SK-N-DZ (cell line): ENCODE measurements at regions not wholly inside any gene's neighbourhood (a gene's known extent, or its start where the extent isn't known, plus 50 kb on each side); places are given as distances from the start of the nearest gene placed in this dataset.
"Not testable (repeated sequence)": the region's sequence is repeated elsewhere in the genome, so short reads cannot be mapped to it uniquely, and the experiment has no call there.

Experiments
- DNase-seq: peaks from one replicate; pipeline ENCODE4 v3.0.0-alpha.2; 2015; ENCODE audit warnings: low spot score

DNA sequence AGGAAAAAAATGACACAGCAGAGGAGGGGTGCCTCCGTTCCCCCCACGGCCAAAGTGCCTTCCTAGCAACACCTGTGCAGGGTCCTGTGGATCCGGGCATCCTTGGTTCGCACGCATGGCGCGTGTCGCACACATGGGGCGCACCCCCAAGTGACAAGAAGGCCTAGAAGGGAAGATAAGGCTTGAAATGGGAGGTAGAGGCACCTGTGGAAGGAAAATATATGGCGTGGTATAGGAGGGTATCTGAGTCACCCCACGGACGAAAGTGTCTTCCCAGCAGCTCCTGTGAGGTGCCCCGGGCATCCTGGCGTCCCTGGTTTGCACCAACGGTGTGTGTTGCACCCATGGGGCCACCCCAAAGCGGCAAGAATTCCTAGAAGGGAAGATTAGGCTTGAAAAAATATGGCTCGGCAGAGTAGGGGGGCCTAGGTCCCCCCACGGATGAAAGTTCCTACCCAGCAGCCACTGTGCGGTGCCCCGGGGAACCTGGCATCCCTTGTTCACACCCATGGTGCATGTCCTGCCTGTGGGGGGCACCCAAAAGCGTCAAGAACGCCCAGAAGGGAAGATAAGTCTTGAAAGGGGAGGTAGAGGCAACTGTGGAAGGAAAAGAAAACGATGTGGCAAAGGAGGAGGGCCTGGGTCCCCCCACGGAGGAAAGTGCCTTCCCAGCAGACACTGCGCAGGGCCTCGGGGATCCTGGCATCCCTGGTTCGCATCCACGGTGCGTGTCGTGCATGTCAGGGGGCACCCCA is 280.0 kb downstream of the ALG10 start:
- DNase-seq: no peak

DNA sequence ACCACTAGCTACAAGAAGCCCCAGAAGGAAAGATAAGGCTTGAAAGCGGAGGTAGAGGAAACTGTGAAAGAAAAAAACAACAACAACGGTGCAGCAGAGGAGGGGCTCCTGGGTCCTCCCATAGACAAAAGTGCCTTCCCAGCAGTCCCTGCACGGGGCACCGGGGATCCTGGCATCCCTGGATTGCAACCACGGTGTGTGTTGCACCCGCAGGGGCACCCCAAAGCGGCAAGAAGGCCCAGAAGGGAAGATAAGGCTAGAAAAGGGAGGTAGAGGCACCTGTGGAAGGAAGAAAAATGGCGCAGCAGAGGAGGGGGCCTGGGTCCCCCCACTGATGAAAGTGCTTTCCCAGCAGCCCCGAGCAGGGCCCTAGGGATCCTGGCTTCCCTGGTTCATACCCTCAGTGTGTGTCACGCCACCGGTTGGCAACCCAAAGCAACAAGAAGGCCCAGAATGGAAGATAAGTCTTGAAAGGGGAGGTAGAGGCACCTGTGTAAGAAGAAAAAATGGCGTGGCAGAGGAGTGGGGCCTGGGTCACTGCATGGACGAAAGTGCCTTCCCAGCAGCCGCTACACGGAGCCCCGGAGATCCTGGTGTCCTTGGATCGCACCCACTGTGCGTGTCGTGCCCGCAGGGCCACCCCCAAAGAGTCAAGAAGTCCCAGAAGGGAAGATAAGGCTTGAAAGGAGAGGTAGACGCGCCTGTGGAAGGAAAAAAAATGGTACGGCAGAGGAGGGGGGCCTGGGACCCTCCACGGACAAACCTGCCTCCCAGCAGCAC is 281.0 kb downstream of the ALG10 start:
- no peak for DNase-seq

DNA sequence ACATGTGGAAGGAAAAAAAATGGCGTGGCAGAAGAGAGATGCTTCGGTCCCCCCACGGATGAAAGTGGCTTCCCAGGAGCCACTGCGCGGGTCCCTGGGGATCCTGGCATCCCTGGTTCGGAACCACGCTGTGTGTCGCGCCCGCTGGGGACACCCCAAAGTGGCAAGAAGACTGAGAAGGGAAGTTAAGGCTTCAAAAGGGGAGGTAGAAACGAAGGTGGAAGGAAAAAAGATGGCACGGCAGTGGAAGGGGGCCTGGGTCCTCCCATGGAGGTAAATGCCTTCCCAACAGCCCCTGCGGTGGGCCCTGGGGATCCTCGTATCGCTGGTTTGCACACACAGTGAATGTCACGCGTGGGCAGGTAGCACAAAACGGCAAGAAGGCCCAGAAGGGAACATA is 281.7 kb downstream of the ALG10 start:
- DNase-seq: no peak

DNA sequence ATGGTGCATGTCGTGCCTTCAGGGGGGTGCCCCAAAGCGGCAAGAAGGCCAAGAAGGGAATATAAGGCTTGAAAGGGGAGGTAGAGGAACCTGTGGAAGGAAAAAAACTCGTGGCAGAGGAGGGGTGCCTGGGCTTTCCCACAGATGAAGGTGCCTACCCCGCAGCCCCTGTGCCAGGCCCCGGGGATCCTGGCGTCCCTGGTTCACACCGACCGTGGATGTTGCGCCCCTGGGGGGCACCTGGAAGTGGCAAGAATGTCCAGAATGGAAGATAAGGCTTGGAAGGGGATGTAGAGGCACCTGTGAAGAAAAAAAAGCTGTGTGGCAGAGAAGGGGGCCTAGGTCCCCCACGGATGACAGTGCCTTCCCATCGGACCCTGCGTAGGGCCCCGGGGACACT is 282.2 kb downstream of the ALG10 start:
- DNase-seq: no peak

DNA sequence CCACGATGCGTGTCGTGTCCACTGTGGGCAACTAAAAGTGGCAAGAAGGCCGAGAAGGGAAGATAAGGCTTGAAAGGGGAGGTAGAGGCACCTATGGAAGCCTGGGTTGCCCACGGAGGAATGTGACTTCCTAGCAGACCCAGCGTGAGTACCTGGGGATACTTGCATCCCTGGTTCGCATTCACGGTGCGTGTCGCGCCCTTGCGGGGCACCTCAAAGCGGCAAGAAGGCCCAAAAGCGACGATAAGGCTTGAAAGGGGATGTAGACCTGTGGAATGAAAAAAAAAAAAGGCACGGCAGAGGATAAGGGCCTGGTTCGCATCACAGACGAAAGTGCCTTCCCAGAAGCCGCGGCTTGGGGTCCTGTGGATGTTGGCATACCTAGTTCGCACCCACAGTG is 282.9 kb downstream of the ALG10 start:
- DNase-seq: no peak

DNA sequence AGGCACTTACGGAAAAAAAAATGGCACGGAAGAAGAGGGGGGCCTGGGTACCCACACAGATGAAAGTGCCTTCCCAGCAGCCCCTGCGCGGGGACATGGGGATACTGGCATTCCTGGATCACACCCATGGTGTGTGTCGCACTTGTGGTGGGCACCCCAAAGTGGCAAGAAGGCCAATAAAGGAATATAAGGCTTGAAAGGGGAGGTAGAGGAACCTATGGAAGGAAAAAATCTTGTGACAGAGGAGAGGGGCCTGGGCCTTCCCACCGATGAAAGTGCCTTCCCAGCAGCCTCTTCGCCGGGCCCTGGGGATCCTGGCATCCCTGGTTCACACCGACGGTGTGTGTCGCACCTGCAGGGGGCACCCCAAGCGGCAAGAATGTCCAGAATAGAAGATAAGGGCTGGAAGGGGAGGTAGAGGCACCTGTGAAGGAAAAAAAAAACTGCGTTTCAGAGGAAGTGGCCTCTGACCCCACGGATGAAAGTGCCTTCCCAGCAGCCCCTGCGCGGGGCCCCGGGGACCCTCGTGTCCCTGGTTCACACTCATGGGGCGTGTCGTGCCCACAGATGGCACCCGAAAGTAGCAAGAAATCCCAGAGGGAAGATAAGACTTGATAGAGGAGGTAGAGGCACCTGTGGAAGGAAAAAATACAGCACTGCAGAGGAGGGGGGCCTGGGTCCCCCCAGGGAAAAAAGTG is 284.0 kb downstream of the ALG10 start:
- no peak for DNase-seq

DNA sequence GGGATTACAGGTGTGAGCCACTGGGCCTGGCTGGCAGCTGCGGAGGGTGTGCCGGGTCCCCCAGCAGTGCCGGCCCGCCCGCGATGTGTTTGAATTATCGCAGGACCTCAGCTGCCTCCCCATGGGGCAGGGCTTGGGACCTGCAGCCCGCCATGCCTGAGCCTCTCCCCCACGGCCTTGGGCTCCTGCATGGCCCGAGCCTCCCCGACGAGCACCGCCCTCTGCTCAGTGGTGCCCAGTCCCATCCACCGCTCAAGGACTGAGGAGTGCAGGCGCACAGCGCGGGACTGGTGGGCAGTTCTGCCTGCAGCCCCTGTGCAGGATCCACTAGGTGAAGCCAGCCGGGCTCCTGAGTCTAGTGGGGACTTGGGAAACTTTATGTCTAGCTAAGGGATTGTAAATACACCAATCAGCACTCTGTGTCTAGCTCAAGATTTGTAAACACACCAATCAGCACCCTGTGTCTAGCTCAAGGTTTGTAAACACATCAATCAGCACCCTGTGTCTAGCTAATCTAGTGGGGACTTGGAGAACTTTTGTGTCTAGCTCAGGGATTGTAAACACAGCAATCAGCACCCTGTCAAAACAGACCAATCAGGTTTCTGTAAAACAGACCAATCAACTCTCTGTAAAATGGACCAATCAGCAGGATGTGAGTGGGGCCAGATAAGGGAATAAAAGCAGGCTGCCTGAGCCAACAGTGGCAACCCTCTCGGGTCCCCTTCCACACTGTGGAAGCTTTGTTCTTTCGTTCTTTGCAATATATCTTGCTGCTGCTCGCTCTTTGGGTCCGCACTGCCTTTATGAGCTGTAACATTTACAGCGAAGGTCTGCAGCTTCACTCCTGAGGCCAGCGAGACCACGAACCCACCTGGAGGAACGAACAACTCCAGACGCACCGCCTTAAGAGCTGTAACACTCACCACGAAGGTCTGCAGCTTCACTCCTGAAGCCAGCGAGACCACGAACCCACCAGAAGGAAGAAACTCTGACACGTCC is 287.8 kb downstream of the ALG10 start:
- DNase-seq: not testable (repeated sequence)

DNA sequence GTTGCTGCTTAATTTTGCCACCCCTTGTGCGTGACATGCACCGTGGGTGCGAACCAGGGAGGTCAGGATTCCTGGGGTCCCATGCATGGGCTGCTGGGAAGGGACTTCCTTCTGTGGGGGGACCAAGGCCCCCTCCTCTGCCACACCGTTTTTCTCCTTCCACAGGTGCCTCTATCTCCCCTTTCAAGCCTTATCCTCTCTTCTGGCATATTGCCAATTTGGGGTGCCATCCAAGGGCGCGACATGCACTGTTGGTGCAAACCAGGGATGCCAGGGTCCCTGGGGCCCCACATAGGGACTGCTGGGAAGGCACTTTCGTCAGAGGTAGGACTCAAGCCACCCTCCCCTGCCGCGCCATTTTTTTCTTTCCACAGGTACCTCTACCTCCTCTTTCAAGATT is 289.0 kb downstream of the ALG10 start:
- DNase-seq: no peak

DNA sequence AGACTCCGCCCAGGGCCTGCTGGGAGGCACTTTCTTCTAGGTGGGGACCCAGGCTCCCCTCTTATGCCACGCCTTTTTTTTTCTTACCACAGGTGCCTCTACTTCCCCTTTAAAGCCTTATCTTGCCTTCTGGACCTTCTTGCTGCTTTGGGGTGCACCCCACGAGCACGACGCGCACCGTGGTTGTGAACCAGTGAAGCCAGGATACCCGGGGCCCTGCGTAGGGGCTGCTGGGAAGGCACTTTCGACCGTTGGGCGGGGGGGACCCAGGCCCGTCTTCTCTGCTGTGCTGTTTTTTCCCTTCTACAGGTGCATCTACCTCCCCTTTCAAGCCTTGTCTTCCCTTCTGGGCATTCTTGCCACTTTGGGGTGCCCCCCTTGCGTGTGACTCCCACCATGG is 305.4 kb downstream of the ALG10 start:
- no peak for DNase-seq

DNA sequence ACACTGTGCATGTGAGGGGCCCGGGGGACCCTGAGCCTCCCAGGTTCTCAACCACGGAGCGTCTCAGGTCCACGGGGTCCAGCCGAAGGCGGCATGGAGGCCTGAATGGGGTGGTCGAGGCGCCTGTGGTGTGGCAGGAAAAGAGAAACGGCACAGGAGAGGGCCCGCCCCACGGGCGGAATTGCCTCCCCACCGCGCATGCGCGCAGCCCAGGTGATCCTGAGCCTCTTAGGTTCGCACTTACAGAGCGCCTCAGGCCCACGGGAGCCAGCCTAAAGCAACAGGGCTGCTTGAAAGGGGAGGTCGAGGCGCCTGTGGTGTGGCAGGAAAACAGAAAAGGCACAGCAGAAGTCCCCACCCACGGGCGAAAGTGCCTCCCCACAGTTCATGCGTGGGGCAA is 311.0 kb downstream of the ALG10 start:
- DNase-seq: no peak

DNA sequence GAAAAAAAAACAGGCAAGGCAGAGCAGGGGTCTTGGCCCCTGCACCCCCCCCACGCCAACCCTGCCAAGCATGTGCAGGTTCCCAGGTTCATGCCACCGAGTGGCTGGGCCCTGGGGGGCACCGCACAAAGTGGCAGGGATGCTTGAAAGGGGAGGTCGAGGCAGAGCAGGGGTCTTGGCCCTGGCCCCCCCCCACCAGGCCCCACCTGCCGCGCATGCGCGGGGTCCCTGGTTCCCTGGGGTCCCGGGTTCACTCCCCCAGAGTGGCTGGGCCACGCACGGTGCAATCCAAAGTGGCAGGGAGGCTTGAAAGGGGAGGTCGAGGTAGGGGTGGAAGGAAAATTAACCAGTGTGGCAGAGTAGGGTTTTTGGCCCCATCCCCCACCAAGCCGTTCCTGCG is 312.2 kb downstream of the ALG10 start:
- no peak for DNase-seq

DNA sequence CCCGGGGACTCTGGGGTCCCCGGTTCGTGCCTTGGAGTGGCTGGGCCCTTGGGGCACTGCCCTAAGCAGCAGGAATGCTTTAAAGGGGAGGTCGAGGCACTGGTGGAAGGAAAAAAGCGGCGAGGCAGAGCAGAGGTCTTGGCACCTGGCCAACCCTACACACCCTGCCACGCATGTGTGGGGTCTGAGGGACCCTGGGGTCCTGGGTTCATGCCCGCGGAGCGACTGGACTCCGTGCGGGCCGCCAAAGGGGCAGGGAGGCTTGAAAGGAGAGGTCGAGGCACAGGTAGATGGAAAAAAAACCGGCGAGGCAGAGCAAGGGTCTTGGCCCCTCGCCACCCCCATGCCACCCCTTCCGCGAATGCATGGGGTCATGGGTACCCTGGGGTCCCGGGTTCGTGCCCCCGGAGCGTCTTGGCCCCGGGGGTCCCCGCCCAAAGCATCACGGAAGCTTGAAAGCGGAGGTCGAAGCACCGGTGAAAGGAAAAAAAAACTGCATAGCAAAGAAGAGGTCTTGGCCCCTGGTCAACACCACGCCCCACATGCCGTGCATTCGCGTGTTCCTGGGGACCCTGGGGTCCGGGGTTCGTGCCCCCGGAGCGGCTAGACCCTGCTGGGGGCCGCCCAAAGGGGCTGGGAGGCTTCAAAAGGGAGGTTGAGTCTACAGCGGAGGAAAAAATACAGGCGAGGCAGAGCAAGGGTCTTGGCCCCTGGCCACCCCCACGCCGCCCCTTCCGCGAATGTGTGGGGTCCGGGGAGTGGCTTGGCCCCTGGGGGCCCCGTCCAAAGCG is 312.9 kb downstream of the ALG10 start:
- DNase-seq: no peak

DNA sequence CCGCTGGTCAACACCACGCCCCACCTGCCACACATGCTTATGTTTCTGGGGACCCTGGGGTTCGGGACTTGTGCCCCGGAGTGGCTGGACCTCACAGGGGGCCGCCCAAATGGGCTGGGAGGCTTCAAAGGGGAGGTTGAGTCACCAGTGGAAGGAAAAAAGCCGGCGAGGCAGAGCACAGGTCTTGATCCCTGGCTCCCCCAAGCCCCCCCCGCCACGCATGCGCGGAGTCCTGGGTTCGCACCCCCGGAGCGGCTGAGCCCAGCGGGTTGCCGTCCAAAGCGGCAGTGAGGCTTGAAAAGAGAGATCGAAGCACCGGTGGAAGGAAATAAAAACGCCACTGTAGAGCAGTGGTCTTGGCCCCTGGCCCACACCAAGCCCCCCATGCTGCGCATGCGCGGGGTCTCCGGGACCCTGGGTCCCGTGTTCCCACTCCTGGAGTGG is 313.5 kb downstream of the ALG10 start:
- no peak for DNase-seq

DNA sequence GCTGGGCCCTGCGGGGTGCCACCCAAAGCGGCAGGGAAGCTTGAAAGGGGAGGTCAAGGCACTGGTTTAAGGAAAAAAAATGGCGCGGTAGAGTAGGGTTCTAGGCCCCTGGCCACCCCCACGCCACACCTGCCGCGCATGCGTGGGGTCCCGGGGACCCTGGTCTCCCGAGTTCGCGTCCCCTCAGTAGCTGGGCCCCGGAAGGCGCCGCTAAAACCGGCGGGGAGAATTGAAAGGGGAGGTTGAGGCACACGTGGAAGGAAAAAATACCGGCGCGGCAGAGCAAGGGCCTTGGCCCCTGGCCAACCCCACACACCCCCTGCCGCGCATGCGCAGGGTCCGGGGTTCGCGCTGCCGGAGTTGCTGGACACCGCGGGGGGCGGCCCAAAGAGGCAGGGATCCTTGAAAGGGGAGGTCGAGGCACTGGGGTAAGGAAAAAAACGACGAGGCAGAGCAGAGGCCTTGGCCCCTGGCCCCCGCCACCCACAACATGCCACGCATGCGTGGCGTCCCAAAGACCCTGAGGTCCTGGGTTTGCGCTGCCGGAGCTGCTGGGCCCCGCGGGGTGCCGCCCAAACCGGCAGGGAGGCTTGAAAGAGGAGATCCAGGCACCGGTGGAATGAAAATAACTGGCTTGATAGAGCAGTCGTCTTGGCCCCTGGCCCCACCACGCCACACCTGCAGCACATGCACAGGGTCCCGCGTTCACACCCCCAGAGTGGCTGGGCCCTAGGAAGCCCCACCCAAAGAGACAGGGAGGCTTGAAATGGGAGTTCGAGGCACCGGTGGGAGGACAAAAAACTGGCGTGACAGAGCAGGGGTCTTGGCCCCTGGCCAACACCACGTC is 314.5 kb downstream of the ALG10 start:
- DNase-seq: no peak

DNA sequence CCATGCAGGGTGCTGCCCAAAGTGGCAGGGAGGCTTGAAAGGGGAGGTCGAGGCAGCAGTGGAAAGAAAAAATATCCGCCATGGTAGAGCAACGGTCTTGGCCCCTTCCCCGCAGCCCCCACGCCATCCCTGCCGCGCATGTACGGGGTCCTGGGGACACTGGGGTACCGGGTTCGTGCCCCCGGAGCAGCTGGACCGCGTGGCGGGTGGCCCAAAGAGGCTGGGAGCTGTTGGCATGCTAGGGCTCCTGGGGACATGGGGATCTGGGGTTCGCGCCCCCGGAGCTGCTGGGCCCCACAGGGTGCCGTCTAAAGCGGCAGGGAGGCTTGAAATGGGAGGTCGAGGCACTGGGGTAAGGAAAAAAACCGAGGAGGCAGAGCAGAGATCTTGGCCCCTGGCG is 316.5 kb downstream of the ALG10 start:
- DNase-seq: no peak

DNA sequence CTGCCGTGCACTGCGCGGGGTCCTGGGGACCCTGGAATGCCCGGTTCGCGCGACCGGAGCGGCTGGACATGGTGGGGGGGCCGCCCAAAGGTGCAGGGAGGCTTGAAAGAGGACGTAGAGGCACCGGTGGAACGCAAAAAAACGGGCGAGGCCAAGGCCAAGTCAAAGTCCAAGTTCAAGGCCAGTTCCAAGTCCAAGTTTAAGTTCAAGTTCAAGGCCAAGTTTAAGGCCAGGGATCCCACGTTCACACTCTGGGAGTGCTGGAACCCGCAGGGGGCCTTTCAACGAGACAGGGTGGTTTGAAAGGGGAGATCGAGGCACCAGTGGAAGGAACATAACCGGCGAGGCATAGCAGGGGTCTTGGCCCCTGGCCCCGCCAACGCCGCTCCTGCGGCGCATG is 317.6 kb downstream of the ALG10 start:
- no peak for DNase-seq

DNA sequence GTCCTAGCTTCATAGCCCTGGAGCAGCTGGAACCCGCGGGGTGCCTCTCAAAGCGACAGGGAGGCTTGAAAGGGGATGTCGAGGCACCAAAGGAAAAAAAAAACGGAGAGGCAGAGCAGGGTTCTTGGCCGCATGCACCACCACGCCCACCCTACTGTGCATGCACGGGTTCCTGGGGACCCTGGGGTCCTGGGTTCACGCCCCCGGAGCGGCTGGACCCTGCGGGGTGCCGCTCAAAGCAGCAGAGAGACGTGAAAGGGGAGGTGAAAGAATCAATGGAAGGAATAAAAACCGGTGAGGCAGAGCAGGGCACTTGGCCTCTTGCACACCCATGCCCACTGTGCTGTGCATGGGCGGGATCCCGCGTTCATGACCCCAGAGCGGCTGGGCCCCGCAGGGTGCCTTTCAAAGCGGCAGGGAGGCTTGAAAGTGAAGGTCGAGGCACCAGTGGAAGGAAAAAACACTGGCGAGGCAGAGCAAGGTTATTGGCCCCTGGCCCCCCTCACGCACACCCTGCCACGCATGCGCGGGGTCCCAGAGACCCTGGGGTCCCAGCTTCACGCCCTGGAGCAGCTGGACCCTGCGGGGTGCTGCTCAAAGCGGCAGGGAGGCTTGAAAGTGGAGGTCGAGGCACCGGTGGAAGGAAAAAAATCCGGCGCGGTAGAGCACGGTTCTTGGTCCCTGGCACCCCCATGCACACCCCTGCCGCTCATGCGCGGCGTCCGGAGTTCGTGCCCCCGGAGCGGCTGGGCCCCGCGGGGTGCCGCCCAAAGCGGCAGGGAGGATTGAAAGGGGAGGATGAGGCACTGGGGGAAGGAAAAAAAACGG is 318.5 kb downstream of the ALG10 start:
- no peak for DNase-seq

DNA sequence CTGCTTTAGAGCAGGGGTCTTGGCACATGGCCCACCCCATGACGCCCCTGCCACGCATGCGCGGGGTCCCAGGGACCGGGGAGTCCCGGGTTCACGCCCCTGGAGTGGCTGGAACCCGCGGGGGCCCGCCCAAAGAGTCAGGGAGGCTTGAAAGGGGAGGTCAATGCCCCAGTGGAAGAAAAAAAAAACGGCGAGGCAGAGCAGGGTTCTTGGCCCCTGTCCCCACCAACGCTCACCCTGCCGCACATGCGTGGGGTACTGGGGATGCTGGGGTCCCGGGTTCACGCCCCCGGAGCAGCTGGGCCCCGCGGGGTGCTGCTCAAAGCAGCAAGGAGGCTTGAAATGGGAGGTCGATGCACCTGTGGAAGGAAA is 319.1 kb downstream of the ALG10 start:
- DNase-seq: no peak

DNA sequence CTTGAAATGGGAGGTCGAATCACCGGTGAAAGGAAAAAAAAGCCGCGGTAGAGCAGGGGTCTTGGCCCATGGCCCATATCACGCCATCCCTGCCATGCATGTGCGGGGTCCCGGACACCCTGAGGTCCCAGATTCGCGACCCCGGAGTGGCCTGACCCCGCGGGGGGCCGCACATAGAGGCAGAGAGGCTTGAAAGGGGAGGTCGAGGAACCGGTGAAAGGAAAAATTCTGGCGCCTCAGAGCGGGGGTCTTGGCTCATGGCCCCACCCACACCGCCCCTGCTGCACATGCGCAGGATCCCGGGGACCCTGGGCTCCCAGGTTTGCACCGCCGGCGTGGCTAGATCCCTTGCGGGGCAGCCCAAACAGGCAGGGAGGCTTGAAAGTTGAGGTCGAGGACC is 319.8 kb downstream of the ALG10 start:
- DNase-seq: no peak
